Hypothalamus (tissue), 51 donors: ENCODE measurements at regions not wholly inside any gene's neighbourhood (a gene's known extent, or its start where the extent isn't known, plus 50 kb on each side); places are given as distances from the start of the nearest gene placed in this dataset.
A peak's percentile ranks its signal among the peaks of the same experiment; 100 is the strongest.
"Not testable (repeated sequence)": the region's sequence is repeated elsewhere in the genome, so short reads cannot be mapped to it uniquely, and the experiment has no call there.

Experiments used
- DNase-seq, 51 donors: peaks; one replicate each; lab custom pipeline; 2025; lab: John Stamatoyannopoulos, UW

DNA sequence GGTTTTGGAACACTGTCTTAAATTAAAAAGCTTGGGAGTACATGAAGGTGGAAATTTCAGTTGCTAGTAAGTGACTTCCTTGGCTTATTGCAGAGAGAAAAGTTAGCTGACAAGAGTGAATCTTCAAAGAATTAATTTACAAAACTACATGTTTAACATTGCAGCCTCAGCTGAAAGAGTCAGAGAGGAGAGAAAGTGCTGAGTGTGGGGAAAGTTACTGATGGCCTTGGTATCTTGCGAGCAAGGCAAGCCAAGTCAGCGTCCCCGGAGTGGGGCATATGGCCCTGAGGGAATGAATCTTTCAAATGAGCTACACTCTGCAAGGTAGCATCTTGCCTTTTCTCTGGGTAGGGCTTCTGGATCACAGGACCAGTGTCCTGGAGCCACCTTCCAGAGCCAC is 131.3 kb downstream of the LPIN1 start:
- no peak for DNase-seq

DNA sequence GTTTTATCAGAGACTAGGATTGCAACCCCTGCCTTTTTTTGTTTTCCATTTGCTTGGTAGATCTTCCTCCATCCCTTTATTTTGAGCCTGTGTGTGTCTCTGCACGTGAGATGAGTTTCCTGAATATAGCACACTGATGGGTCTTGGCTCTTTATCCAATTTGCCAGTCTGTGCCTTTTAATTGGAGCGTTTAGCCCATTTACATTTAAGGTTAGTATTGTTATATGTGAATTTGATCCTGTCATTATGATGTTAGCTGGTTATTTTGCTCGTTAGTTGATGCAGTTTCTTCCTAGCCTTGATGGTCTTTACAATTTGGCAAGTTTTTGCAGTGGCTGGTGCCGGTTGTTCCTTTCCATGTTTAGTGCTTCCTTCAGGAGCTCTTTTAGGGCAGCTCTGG is 138.8 kb downstream of the LPIN1 start:
- not testable (repeated sequence) for DNase-seq

DNA sequence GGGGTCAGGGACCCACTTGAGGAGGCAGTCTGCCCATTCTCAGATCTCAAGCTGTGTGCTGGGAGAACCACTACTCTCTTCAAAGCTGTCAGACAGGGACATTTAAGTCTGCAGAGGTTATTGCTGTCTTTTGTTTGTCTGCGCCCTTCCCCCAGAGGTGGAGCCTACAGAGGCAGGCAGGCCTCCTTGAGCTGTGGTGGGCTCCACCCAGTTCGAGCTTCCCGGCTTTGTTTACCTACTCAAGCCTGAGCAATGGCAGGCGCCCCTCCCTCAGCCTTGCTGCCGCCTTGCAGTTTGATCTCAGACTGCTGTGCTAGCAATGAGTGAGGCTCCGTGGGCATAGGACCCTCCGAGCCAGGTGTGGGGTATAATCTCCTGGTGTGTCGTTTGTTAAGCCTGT is 140.5 kb downstream of the LPIN1 start:
- DNase-seq: not testable (repeated sequence)

DNA sequence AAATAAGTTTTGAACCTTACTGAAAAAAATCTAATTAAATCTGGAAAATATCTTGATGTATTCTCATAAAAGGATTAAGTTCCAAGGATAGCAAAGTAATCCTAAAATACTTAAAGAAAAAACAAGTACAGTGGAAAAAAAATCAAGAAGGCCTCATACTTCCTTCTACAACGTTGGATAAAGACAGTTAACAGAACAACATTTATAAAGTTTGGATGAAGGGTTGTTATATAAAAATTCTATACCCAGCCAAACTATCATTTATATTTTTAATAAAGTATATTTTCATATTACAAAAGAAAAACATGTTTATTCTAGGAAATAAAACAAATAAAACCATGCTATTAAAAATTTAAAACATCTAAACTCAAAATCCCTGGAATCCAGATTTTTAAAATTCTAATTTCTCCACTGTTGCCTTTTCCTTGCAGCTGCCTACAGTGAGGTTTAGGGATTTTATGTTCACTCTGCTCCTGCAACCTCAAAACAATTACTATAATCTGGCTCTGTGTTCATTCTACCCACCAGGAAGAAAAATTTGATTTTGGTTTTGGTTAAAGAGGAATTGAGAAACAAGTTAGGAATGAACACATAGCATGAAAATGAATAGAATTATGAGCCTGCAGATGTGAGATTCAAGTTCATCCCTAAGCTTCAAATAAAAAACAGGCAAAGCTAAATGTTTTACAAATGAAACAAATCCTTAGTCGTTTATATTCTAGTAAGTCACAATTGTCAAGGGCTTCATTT is 142.8 kb downstream of the LPIN1 start:
- no peak for DNase-seq

DNA sequence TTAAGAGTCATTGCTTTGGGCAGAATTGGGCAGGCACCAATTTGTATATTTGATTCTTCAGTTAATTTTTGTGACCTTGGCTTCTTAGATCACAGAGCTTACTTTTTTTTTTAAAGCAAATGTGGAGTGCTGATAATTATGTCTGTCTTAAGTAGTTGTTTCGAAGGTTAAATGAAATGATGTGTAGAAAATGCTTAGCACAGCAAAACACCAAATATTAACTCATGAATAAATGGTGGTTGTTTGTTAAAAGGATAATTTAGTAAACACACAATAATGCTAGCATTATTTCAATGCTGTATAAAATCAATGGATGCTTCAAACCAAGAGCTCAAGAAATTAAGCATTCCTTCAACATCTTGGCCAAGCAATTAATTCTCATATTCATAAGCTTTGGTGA is 143.4 kb downstream of the LPIN1 start:
- DNase-seq: no peak

DNA sequence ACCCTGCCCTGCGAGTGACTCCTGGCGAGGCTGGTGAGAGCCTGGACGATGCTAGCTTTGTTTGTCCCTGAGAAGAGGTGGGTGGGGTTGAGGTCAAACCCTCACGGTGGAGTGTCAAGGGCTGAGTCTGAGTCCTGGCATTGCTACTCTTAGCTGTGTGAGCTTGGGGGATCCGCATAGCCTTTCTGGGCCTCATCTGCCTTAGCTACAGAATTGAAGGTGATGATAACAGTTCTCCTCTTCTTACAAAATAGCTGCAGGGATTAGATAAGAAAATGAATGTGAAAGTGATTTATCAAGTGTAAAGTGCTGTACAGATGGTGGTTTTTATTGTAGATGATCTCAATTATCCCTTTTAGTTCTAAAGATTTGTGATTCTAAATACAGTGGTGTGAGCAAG is 144.6 kb downstream of the LPIN1 start:
- no peak for DNase-seq

DNA sequence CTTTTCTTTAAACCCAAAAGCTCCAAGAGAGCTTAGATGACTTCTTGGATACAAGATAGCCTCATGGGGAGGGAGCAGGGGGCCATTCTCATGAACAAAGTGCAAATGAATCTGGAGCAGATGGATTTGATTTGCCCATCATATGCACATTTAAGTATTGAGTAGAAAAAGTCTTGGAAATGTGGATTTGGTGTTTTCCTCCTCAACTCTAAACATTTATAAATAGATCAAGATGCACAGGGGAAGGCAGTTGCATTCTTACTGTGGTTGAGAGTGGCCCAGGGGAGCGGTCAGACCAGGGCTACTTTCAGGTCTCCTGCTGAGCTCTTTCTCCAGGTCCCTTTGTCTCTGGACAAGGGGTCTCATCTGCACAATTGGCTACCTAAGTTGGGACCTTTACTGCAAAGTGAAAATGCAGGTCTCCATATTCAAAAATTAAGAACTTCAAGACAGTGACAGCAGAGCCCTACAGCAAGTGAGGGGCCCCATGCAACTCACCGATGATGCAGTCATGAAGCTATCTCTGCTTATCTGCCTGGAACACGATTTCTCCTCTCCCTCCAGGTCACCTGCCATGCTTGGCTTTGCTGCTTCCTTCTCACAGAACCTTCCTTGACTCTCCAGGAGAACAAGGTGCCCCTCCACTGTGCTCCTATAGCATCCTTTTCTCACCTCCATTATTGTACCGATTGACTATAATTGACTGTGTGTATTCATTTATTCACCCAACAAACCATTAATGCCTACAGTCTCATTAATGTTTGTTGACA is 145.4 kb downstream of the LPIN1 start:
- no peak for DNase-seq

DNA sequence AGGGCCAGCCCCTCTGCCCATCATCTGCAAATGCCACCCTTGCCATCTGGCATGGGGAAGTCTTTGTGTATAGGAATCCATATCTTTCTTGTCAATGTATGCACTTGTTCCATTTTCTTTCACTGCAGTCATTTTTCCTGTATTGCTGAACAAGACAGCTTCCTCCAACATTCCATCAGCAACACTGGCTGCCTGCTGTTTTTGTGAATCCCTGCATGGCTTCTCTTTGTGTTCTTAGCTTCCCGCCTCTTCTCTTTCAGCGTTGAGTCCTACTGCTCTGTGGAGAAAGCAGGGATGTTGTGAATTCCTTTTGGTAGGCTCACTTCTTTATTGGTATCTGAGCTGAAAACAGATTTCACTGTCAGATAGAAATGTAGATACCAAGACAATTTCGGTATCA is 150.0 kb downstream of the LPIN1 start:
- peak in 1 of 51 donors; percentile 6 for DNase-seq

DNA sequence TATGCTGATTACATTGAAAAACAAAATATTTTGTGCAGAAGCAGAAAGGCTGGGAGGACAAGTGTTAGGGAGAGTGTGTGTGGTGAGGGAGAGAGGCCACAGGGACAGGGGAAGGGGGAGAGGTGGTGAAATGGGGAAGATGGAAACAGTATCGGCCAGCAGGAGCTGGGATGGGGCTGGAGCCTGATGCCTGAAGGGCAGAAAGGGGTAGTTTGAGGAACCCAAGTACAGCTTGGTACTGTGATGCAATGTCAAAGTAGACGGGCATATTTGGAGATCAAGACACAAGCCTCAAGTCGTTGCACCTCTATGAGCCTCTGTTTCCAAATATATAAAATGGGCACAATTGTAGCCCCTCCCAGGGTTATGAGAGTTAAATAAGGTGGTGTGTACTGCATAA is 152.1 kb downstream of the LPIN1 start:
- DNase-seq: no peak

DNA sequence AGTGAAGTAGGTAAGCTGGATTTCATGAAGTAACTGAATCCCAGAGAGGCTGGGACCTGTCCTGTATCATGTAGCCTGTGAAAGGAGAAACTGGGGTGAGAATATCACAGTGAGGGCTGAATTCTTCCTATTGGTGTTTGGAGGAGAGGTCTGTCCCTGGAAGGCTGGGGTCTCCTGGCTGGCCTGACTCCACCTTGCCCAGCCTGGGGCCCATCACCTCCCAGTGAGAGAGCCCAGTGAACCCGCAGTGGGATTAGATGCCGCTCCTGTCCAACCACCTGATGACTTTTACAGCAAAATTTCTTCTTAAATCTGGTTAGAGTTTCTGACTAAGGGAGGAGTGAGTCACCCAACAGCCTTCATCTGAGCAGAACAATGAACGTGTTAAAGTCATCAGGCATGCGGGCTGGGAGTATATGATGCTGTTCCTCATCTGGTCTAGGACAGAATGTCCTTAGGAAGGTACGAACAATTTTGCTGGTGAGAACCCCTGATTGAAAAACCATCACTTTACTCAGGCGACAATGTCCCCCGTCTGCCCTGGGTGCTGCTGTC is 152.9 kb downstream of the LPIN1 start:
- no peak for DNase-seq

DNA sequence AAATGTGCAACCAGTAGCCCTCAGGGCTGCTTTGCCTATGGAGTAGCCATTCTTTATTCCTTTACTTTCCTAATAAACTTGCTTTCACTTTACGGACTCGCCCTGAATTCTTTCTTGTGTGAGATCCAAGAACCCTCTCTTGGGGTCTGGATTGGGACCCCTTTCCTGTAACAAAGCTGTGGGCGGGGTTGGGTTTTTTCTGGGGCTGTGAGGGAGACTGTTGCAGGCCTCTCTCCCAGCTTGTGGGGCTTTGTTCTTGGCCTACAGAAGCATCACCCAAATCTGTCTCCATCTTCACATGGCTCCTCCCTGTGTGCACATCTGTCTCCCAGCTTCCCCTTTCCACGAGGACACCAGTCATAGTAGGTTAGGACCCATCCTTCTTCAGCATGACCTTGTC is 154.5 kb downstream of the LPIN1 start:
- not testable (repeated sequence) for DNase-seq

DNA sequence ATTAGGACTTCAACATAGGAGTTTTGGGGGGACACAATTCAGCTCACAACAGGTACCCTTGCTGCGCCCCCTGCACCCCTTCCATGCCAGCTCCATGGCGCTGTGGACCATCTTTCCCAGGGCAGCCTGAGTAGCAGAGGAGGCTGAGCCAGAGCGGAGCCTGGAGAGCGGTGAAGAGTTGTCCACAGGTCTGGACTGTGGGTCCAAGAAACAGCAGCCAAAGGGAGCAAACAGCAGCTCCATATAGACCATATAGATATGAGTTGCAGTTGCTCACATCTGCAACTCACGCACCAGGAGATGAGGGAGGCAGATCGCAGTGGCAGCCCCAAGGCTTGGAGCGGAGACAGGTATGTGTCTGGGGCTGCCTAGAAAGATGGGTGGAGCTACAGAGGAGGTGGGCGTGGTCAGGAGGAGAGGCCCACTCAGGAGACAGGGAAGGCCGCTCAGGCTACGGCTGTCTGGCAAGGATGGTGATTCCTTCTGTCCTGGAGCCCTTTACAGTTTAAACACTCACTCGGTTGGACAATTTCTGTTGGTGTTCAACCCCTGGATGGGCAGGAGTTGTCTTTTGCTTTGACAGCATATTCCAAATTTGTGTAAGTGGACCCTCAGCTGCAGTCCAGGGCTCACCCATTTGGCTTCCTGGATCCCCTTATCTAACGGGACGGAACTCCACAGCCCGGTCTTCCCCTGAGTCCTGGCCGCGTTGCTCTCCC is 155.1 kb downstream of the LPIN1 start:
- DNase-seq: no peak

DNA sequence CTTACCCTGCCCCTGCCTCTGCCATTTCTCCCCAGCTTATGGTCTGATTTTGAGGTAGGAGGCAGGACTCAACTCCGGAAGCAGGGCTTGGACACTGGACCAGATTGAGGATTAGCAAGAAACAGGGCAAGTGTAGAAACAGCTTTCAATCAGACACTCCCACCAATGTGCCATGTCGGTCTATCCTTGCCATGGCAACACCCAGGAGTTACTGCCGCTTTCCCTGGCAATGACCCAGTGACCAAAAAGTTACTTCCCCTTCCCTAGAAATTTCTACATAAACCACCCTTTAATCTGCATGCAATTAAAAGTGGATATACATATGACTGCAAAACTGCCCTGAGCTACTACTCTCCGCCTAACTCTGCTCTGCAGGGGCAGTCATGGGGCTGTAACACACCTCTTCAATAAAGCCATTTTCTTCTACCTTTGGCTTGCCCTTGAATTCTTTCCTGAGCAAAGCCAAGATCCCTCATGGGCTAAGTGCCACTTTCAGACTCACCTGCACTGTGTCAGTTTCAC is 156.7 kb downstream of the LPIN1 start:
- no peak for DNase-seq

DNA sequence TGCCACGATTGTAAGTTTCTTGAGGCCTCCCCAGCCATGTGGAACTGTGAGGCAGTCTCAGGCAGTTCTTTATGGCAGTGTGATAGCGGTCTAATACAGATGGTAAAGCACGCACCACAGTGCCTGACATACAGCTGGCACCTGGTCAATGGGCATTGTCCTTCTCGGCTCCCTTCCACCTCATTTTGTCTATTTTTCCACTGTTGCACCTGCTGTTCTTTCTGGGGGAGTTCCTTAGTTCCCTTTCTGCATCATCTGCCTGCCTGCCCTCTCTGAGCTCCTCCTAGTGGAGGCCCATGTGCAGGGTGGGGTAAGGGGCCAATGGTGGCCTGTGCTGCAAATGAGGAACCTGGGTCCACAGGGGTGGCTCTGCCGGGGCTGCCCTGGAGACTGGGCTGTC is 157.6 kb downstream of the LPIN1 start:
- no peak for DNase-seq

DNA sequence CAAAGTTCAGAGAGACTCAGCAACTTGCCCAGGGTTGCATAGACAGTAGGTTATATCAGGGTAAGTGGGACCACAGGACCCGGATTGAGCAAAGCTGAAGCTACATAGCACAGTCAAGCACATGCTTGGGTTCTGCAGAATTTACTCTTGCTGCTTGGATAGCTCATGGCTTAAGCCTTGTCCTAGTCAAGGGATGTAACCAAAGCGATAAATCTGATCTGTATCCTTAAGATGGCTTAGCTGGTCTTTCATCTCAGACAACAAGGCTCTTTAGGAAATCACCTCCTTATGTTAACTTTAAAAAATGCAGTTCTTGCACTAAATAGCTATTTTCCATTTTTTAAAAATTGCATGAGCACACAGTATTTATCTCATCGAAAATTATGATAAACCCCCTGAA is 158.5 kb downstream of the LPIN1 start:
- DNase-seq: no peak

DNA sequence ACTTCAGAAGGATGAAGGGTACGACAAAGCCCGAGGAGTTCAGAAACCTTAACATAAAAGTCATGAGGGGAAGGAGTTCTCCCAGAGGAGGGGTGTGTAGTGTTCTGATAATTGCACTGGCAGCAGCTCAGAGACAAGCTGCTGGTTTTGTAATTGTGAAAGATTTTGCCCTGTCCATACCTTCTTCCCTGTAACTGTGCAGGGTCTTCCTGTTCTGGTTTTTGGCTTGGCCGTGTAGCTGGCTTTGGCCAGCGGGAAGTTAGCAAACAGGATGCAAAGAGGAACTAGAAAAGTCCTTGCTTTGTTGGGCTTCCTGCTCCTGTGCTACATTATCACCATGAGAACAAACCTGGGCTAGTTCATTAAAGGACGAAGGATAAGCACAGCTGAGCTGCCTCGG is 160.8 kb downstream of the LPIN1 start:
- no peak for DNase-seq

DNA sequence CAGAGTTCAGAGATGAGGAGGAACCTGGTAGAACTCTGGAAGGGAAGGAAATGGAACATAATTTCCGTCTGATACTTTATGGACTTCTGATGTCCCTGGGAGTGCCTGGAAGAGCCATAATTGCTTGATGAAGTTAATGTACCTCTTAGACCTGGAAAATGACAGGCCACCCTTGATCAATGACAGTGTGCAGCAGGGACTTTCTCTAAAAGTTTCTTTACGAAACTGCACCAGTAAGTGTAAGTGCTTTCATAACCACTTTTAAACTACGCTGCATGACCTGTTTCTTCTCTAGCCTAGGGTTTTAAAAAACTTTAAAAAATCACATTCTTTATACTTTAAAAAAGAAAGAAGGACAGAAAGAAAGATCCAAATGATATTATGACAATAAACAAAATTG is 164.5 kb downstream of the LPIN1 start:
- no peak for DNase-seq

DNA sequence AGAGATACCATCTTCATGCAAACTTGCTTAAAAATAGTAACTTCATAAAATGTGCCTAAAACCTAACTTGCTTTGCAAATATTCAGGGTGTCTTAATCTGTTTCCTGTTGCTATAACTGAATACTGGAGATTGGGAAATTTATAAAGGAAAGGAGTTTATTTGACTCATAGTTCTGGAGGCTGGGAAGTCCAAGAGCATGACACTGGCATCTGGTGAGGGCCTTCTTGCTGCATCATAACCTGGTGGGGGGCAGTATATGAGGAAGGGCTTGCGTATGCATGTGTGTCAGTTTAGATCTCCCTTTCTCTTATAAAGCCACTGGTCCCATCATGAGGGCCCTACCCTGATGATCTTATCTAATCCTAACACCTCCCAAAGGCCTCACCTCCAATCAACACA is 166.5 kb downstream of the LPIN1 start:
- no peak for DNase-seq

DNA sequence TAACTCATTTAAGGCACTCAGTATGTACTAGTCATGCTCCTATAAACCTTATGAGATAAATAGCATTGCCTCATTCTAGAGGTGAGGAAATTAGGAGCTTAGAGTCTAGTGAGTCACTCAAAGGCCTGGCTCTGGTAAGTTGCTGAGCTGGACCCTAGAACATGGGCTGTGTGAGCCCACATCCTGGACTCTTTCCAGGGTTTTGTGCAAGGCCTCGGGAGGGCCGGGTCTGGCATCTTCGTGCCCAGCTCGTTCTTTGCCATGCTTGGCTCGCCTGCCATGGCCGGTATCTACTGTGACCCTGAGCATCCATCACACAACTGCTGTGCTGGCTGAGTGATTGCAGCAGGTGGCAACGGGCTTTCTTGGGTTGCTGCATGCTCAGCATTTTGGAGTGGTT is 168.0 kb downstream of the LPIN1 start:
- no peak for DNase-seq

DNA sequence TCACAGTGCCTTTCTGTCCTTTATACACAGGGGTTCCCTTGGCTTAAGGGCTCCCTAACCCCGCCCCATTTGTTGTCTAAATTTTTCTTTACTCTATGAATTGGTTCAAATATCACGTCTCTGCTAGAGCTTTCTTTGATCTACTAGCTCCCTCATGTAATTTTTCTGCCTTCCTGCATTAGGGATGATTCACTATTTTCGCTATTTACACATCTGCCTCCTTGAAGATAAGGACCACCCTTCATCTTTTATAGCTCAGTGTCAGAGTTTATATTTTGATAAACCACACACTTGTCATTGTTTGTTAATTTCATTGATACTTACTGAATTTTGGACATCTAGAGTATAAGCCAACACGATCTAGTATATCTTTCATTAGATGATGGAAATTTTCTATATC is 169.2 kb downstream of the LPIN1 start:
- no peak for DNase-seq

DNA sequence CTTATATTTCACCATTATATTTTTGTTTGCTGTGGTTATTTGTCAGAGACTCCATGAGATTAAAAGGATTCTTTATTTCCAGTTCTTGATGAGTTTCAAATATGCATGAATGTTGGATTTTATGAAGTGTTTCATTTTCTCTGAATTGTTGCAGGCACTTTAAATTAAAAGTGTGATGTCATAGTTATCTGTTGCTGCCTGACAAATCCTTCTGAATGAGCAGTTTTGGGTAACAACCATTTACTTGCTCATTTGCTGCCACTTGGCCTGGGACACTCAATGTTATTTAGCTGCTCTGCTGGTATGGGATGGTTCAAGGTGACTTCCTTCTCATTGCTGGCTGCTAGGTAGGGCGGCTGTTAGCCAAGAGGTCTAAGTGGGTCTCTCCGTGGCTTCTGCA is 173.5 kb downstream of the LPIN1 start:
- no peak for DNase-seq
